OCI-LY3 (cell line): ENCODE measurements at regions not wholly inside any gene's neighbourhood (a gene's known extent, or its start where the extent isn't known, plus 50 kb on each side); places are given as distances from the start of the nearest gene placed in this dataset.

Experiments used
- EZH2phosphoT487 ChIP-seq: fragments of 200-600 bp; shearing (Covaris generic); IDR thresholded peaks from 2 replicates; pipeline ENCODE4 v1.6.1; 2018; ENCODE audit warnings: antibody characterized with exemption, mixed run types, low read depth
- TF ChIP-seq, protein P1 (sequence below): fragments of 200-600, 300-600 bp; sonication (generic); IDR thresholded peaks from 2 replicates; pipeline ENCODE4 v1.5.1; 2014; ENCODE audit warnings: antibody characterized with exemption, low read length, low read depth

DNA sequence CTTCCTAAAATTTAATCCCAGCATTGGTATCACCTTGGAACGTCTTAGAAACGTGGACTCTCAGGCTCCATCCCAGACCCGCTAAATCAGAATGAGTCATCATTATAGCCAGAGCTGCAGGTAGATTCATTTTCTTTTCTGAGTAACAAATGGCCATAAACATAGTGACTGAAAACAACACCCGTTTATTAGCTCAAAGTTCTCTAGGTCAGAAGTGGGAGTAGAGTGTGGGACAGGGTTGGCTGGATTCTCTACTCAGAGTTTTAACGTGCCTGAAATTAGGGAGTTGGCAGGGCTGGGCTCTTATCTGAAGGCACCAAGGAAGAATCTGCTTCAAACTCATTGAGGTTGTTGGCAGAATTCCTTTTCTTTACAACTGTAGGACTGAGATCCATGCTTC lies 101.8 kb upstream of the C1QTNF7 start:
- TF ChIP-seq, protein P1, sequence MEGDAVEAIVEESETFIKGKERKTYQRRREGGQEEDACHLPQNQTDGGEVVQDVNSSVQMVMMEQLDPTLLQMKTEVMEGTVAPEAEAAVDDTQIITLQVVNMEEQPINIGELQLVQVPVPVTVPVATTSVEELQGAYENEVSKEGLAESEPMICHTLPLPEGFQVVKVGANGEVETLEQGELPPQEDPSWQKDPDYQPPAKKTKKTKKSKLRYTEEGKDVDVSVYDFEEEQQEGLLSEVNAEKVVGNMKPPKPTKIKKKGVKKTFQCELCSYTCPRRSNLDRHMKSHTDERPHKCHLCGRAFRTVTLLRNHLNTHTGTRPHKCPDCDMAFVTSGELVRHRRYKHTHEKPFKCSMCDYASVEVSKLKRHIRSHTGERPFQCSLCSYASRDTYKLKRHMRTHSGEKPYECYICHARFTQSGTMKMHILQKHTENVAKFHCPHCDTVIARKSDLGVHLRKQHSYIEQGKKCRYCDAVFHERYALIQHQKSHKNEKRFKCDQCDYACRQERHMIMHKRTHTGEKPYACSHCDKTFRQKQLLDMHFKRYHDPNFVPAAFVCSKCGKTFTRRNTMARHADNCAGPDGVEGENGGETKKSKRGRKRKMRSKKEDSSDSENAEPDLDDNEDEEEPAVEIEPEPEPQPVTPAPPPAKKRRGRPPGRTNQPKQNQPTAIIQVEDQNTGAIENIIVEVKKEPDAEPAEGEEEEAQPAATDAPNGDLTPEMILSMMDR = no peak
- TF ChIP-seq EZH2phosphoT487 = no peak
